GM12873 (cell line): ENCODE measurements at regions not wholly inside any gene's neighbourhood (a gene's known extent, or its start where the extent isn't known, plus 50 kb on each side); places are given as distances from the start of the nearest gene placed in this dataset.

Experiments
- CTCF ChIP-seq: IDR thresholded peaks from 2 replicates; pipeline ENCODE4 v1.5.1; 2012; ENCODE audit warnings: low read depth, mild to moderate bottlenecking, moderate library complexity, low read length, control low read depth; ENCODE audit not compliant: insufficient read depth; ENCODE audit errors: missing control alignments

- TF ChIP-seq CTCF: no peak
Observed at GRCh38 chr3:4044619-4045018, 245.4 kb downstream of the LRRN1 start.

- TF ChIP-seq CTCF: no peak
Observed at GRCh38 chr3:4045756-4046155, 246.5 kb downstream of the LRRN1 start.

- no peak for TF ChIP-seq CTCF
Observed at GRCh38 chr3:4047366-4047765, 248.1 kb downstream of the LRRN1 start.

DNA sequence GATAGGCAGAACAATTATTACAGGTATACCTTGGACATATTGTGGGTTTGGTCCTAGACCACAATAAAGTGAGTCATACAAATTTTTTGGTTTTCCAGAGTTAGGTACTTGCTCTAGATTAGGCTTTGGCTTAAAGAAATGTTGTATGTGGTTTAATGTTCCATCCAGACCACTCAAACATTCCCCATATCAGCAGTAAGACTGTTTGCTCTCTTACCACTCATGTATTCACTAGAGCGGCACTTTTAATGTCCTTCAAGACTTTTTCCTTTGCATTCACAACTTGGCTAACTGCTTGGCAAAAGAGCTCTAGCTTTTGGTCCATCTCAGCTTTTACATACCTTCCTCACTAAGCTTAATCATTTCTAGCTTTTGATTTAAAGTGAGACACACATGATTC is 250.5 kb upstream of the SETMAR start:
- TF ChIP-seq CTCF: no peak

DNA sequence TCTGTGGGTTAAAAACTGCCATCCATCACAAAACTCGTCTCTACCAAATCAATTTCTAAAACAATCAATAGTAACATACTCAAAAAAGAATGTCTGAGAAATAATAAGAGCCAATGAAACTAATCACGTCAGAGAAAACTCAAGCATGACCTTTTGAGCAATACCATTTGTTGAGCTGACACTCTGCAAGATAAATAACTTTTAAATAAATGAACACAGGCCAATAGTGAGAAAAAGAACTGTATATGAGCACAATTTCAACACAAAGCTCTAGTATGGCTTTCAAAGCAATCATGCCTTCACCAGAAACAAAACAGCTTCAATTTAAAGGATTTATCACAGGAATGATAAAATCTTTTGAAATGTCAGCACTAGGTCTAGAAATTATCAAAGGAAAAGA is 249.2 kb upstream of the SETMAR start:
- no peak for TF ChIP-seq CTCF

DNA sequence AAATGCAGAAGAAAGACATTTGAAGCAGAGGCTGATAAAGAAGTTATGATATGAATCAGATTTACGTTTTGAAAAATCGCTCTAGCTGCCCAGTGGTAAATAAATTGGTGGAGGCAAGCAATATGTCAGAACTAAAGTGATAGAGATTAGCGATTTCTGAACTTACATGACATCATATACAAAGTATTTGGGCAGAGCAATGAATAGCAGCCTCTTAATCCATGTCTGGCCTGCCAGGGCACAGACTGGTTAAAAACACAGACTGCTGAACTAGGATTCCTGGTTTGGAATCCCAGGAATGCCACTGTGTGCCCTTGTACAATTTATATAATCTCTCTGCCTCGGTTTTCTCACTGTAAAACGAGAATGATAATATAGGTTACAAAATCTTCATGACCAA is 243.1 kb upstream of the SETMAR start:
- TF ChIP-seq CTCF: no peak

GRCh38 chr3:4060603-4061002 is 242.6 kb upstream of the SETMAR start:
- no peak for TF ChIP-seq CTCF

DNA sequence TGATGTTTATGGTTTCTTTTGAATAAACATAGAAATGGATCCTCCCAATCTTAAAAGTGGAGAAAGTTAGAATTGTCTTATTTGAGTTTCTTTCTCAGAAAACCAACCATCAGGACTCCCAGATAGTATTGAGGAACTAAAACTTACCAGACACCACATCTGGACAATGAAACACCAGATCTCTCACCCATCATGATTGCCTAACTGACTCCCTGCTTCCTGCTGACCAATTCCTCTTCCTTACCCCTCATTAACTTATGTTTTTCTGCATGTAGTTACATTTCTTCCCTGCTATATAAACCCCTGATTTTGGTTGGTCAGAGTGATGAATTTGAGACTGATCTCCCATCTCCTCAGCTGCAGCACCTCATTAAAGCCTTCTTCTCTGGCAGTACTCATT is 242.0 kb upstream of the SETMAR start:
- no peak for TF ChIP-seq CTCF
